ENCODE measurements at regions not wholly inside any gene's neighbourhood (a gene's known extent, or its start where the extent isn't known, plus 50 kb on each side); places are given as distances from the start of the nearest gene placed in this dataset.

DNA sequence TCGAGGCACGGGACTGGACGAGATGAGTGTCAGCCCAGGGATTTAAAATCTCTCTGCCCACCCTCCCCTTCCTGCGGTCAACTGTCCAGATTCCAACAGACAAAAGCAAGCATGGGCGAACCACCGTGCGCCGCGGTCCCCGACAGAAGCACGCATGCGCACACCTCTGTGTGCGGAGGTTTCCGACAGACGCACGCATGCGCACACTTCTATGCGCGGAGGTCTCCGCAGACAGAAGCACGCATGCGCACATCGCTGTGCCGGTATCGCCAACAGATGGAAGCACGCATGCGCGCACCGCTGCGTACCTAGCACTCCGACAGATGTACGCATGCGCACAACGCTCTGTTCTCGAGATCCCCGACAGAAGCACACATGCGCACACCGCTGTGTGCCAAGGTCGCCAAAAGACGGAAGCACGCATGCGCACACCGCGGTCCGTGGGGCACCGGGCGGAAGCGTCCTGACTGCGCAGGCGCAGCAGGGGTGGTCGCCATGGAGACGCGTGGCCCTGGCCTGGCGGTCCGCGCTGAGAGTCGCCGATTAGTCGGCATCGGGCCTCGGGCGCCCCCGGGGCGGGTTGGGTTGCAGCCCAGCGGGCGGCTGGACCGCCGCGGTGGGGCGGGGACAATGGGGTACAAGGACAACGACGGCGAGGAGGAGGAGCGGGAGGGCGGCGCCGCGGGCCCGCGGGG, 57.4 kb upstream of the RPH3AL start (continued):
- TF ChIP-seq, protein P1, sequence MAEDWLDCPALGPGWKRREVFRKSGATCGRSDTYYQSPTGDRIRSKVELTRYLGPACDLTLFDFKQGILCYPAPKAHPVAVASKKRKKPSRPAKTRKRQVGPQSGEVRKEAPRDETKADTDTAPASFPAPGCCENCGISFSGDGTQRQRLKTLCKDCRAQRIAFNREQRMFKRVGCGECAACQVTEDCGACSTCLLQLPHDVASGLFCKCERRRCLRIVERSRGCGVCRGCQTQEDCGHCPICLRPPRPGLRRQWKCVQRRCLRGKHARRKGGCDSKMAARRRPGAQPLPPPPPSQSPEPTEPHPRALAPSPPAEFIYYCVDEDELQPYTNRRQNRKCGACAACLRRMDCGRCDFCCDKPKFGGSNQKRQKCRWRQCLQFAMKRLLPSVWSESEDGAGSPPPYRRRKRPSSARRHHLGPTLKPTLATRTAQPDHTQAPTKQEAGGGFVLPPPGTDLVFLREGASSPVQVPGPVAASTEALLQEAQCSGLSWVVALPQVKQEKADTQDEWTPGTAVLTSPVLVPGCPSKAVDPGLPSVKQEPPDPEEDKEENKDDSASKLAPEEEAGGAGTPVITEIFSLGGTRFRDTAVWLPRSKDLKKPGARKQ (CRISPR knock-in tag; IDR thresholded peaks at IDR 0.05): no peak
- TF ChIP-seq GTF2F1 (IDR thresholded peaks at IDR 0.05; ENCODE audit: low read depth, low read length): no peak
- TF ChIP-seq, protein P2, sequence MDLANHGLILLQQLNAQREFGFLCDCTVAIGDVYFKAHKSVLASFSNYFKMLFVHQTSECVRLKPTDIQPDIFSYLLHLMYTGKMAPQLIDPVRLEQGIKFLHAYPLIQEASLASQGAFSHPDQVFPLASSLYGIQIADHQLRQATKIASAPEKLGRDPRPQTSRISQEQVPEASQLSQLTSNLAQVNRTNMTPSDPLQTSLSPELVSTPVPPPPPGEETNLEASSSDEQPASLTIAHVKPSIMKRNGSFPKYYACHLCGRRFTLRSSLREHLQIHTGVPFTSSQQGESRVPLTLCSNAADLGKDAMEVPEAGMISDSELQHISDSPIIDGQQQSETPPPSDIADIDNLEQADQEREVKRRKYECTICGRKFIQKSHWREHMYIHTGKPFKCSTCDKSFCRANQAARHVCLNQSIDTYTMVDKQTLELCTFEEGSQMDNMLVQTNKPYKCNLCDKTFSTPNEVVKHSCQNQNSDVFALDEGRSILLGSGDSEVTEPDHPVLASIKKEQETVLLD (IDR thresholded peaks at IDR 0.05): peak; percentile 100
- TF ChIP-seq, protein P3, sequence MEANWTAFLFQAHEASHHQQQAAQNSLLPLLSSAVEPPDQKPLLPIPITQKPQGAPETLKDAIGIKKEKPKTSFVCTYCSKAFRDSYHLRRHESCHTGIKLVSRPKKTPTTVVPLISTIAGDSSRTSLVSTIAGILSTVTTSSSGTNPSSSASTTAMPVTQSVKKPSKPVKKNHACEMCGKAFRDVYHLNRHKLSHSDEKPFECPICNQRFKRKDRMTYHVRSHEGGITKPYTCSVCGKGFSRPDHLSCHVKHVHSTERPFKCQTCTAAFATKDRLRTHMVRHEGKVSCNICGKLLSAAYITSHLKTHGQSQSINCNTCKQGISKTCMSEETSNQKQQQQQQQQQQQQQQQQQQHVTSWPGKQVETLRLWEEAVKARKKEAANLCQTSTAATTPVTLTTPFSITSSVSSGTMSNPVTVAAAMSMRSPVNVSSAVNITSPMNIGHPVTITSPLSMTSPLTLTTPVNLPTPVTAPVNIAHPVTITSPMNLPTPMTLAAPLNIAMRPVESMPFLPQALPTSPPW (CRISPR knock-in tag; IDR thresholded peaks at IDR 0.05): 0 out of 2 replicates have a peak, but pooled peaks have one; percentile 36
- TF ChIP-seq ZNF696 (CRISPR knock-in tag; conservative IDR thresholded peaks at IDR 0.05): no peak
- no peak for TF ChIP-seq NR2C2 (CRISPR knock-in tag; IDR thresholded peaks at IDR 0.05)
- TF ChIP-seq NR2C2 (tag; IDR thresholded peaks at IDR 0.05): peak; percentile 43; the same call in 1 of the 2 replicates
- TF ChIP-seq, protein P4, sequence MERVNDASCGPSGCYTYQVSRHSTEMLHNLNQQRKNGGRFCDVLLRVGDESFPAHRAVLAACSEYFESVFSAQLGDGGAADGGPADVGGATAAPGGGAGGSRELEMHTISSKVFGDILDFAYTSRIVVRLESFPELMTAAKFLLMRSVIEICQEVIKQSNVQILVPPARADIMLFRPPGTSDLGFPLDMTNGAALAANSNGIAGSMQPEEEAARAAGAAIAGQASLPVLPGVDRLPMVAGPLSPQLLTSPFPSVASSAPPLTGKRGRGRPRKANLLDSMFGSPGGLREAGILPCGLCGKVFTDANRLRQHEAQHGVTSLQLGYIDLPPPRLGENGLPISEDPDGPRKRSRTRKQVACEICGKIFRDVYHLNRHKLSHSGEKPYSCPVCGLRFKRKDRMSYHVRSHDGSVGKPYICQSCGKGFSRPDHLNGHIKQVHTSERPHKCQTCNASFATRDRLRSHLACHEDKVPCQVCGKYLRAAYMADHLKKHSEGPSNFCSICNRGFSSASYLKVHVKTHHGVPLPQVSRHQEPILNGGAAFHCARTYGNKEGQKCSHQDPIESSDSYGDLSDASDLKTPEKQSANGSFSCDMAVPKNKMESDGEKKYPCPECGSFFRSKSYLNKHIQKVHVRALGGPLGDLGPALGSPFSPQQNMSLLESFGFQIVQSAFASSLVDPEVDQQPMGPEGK (CRISPR knock-in tag; IDR thresholded peaks at IDR 0.05; ENCODE audit: borderline replicate concordance): no peak
- no peak for TF ChIP-seq ELF4 (CRISPR knock-in tag; IDR thresholded peaks at IDR 0.05)
- TF ChIP-seq ZNF57 (CRISPR knock-in tag; IDR thresholded peaks at IDR 0.05): no peak
- TF ChIP-seq KDM1A (IDR thresholded peaks at IDR 0.05): no peak; a peak in 1 of 4 replicates
- TF ChIP-seq, protein P5, sequence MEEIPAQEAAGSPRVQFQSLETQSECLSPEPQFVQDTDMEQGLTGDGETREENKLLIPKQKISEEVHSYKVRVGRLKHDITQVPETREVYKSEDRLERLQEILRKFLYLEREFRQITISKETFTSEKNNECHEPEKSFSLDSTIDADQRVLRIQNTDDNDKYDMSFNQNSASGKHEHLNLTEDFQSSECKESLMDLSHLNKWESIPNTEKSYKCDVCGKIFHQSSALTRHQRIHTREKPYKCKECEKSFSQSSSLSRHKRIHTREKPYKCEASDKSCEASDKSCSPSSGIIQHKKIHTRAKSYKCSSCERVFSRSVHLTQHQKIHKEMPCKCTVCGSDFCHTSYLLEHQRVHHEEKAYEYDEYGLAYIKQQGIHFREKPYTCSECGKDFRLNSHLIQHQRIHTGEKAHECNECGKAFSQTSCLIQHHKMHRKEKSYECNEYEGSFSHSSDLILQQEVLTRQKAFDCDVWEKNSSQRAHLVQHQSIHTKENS (CRISPR knock-in tag; IDR thresholded peaks at IDR 0.05): no peak
- peak; percentile 34; the same call in 1 of the 2 replicates for TF ChIP-seq ESRRA (IDR thresholded peaks at IDR 0.05; ENCODE audit: borderline replicate concordance, low read depth)
- no peak for TF ChIP-seq ZNF717 (CRISPR knock-in tag; IDR thresholded peaks at IDR 0.05)
- TF ChIP-seq, protein P6, sequence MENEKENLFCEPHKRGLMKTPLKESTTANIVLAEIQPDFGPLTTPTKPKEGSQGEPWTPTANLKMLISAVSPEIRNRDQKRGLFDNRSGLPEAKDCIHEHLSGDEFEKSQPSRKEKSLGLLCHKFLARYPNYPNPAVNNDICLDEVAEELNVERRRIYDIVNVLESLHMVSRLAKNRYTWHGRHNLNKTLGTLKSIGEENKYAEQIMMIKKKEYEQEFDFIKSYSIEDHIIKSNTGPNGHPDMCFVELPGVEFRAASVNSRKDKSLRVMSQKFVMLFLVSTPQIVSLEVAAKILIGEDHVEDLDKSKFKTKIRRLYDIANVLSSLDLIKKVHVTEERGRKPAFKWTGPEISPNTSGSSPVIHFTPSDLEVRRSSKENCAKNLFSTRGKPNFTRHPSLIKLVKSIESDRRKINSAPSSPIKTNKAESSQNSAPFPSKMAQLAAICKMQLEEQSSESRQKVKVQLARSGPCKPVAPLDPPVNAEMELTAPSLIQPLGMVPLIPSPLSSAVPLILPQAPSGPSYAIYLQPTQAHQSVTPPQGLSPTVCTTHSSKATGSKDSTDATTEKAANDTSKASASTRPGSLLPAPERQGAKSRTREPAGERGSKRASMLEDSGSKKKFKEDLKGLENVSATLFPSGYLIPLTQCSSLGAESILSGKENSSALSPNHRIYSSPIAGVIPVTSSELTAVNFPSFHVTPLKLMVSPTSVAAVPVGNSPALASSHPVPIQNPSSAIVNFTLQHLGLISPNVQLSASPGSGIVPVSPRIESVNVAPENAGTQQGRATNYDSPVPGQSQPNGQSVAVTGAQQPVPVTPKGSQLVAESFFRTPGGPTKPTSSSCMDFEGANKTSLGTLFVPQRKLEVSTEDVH (IDR thresholded peaks at IDR 0.05; ENCODE audit: low read depth, partially characterized antibody): no peak
- TF ChIP-seq PML (IDR thresholded peaks at IDR 0.05; ENCODE audit: low read length): no peak
- no peak for TF ChIP-seq RBM34 (IDR thresholded peaks at IDR 0.05; ENCODE audit: borderline replicate concordance, insufficient read depth, low read length)

Data from K562 (cell line).